ENCODE measurements at regions not wholly inside any gene's neighbourhood (a gene's known extent, or its start where the extent isn't known, plus 50 kb on each side); places are given as distances from the start of the nearest gene placed in this dataset.
A peak's percentile ranks its signal among the peaks of the same experiment; 100 is the strongest.
"Not testable (repeated sequence)": the region's sequence is repeated elsewhere in the genome, so short reads cannot be mapped to it uniquely, and the experiment has no call there.

DNA sequence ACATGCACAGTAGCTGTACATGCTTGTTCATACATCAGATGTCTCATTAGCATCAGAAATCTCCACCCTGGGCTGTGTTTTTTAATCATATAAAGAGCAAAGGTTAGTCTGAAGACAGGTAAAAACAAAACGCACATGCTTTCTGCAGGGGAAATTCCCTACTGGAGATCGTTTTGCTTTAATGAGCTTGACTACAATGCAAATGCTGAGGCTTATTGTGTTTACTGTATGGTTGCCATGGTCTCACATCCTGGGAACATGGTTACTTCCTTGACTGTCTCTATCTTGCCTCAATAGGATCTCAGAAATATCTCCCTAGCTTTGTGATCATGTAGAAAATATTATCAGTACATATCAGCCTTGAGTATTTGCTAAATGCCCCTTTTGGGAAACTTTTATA is 336.5 kb upstream of the TFPI start:
- no peaks in the 10 kb centered on the region for H3K36me3 ChIP-seq (ENCODE audit: low read depth, low read length)
- CTCF ChIA-PET: no interaction called here
- POLR2A ChIA-PET (ENCODE audit: unreplicated experiment): no interaction called here
- no peak overlapping the region for H3K9ac ChIP-seq (ENCODE audit: low read length)
- H3K9me3 ChIP-seq (ENCODE audit: low read length): no peaks in the 10 kb centered on the region
- no peaks in the 10 kb centered on the region for H3K27me3 ChIP-seq (ENCODE audit: low read length)
- H3K4me1 ChIP-seq (ENCODE audit: insufficient read depth, low read length): no peaks in the 10 kb centered on the region
- H3K79me2 ChIP-seq (ENCODE audit: low read length): no peaks in the 10 kb centered on the region
- DNase-seq (no peak), ATAC-seq (no peak)
- TF ChIP-seq CTCF (conservative IDR thresholded peaks at IDR 0.05; ENCODE audit: low read depth, low read length) (no peak), EZH2phosphoT487 (IDR thresholded peaks at IDR 0.05; ENCODE audit: borderline replicate concordance, low read length) (no peak), EZH2 (IDR thresholded peaks at IDR 0.05; ENCODE audit: low read length, unreplicated experiment) (no peak)
- H4K20me1 ChIP-seq (ENCODE audit: low read length): no peaks in the 10 kb centered on the region
- no peak overlapping the region for H3K4me3 ChIP-seq (ENCODE audit: low read length)
- H3K9me2 ChIP-seq (replicated peaks; ENCODE audit: low read length): no peaks in the 10 kb centered on the region
- intact Hi-C loops (cut with micrococcal nuclease): no loop called here
- no peak overlapping the region for H3K27ac ChIP-seq (ENCODE audit: low read length)
- H3K4me2 ChIP-seq (ENCODE audit: low read length): no peak overlapping the region
- BruUV-seq (replicated peaks): no TSS peak
- no peaks in the 10 kb centered on the region for H3F3A ChIP-seq (ENCODE audit: low read length, unreplicated experiment)
- no peak overlapping the region for H2AFZ ChIP-seq (ENCODE audit: low read length)

DNA sequence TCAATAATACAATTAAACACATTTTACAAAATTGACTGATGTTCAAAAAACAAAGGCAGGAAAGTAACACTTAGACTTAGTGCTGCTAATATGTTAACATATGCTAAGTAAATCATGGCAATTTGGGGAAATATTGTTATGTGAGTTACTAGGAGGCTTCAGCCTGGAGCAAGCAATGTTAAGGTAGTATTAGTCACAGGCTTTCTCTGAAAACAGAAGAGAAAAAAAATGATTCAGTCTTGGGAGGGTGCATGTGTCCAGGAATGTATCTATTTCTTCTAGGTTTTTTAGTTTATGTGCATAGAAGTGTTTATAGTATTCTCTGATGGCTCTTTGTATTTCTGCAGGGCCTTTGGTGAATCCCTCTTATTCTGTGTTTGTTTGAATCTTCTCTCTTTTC is 345.8 kb upstream of the TFPI start:
- no TSS peak for BruUV-seq (replicated peaks)
- CTCF ChIA-PET: no interaction called here
- peak; percentile 42 for ATAC-seq

DNA sequence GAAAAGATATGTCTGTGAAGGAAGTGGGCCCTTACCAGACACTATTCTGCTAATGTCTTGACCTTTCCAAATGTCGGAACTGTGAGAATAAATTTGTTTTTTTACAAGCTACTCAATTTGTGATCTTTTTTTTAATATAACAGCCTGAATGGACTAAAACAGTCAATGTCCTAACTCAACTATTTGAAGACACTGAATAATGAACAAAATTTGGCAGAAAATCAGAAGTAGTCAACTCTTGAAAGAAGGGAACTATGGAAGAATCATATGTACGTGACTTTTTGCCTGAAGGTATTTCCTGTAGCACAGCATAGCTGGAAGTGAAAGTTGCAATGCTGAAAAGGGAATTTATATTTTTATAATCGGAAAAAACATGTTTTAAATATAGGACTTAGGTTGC is 351.8 kb upstream of the TFPI start:
- CTCF ChIA-PET: no interaction called here
- H3K9me3 ChIP-seq (ENCODE audit: low read length): no peaks in the 10 kb centered on the region
- H3K27me3 ChIP-seq (ENCODE audit: low read length): no peaks in the 10 kb centered on the region

More for the DNA sequence above, 345.8 kb upstream of the TFPI start:
- Histone ChIP-seq H4K20me1 (ENCODE audit: low read length) (no peaks in the 10 kb centered on the region), H3K27me3 (ENCODE audit: low read length) (no peaks in the 10 kb centered on the region), H3F3A (ENCODE audit: low read length, unreplicated experiment) (no peaks in the 10 kb centered on the region), H3K9me3 (ENCODE audit: low read length) (no peaks in the 10 kb centered on the region), H3K9me2 (replicated peaks; ENCODE audit: low read length) (no peaks in the 10 kb centered on the region), H3K79me2 (ENCODE audit: low read length) (no peaks in the 10 kb centered on the region), H3K4me1 (ENCODE audit: insufficient read depth, low read length) (no peaks in the 10 kb centered on the region), H3K9ac (ENCODE audit: low read length) (no peak overlapping the region), H3K4me3 (ENCODE audit: low read length) (no peak overlapping the region), H2AFZ (ENCODE audit: low read length) (no peak overlapping the region), H3K36me3 (ENCODE audit: low read depth, low read length) (no peaks in the 10 kb centered on the region), H3K27ac (ENCODE audit: low read length) (no peak overlapping the region), H3K4me2 (ENCODE audit: low read length) (no peak overlapping the region)
- POLR2A ChIA-PET (ENCODE audit: unreplicated experiment): no interaction called here
- TF ChIP-seq CTCF (conservative IDR thresholded peaks at IDR 0.05; ENCODE audit: low read depth, low read length) (no peak), EZH2phosphoT487 (IDR thresholded peaks at IDR 0.05; ENCODE audit: borderline replicate concordance, low read length) (no peak), EZH2 (IDR thresholded peaks at IDR 0.05; ENCODE audit: low read length, unreplicated experiment) (no peak)
- no peak for DNase-seq
- intact Hi-C loops (cut with micrococcal nuclease): no loop called here

GRCh38 chr2:187910922-187911321 is 356.7 kb upstream of the TFPI start:
- H3F3A ChIP-seq (ENCODE audit: low read length, unreplicated experiment); H4K20me1 ChIP-seq (ENCODE audit: low read length); H3K27ac ChIP-seq (ENCODE audit: low read length); H3K9me3 ChIP-seq (ENCODE audit: low read length); H3K36me3 ChIP-seq (ENCODE audit: low read depth, low read length); intact Hi-C loops (cut with micrococcal nuclease); H3K4me2 ChIP-seq (ENCODE audit: low read length); H3K79me2 ChIP-seq (ENCODE audit: low read length); CTCF ChIA-PET; H3K9me2 ChIP-seq (replicated peaks; ENCODE audit: low read length); ATAC-seq; H3K9ac ChIP-seq (ENCODE audit: low read length); H3K4me3 ChIP-seq (ENCODE audit: low read length); H3K4me1 ChIP-seq (ENCODE audit: insufficient read depth, low read length); H2AFZ ChIP-seq (ENCODE audit: low read length); H3K27me3 ChIP-seq (ENCODE audit: low read length); BruUV-seq (replicated peaks); DNase-seq; POLR2A ChIA-PET (ENCODE audit: unreplicated experiment): not testable (repeated sequence)

More for the DNA sequence above, 351.8 kb upstream of the TFPI start:
- H3K36me3 ChIP-seq (ENCODE audit: low read depth, low read length): no peaks in the 10 kb centered on the region
- no peak overlapping the region for H3K4me3 ChIP-seq (ENCODE audit: low read length)
- H2AFZ ChIP-seq (ENCODE audit: low read length): no peak overlapping the region
- no peak for TF ChIP-seq EZH2phosphoT487 (IDR thresholded peaks at IDR 0.05; ENCODE audit: borderline replicate concordance, low read length)
- TF ChIP-seq EZH2 (IDR thresholded peaks at IDR 0.05; ENCODE audit: low read length, unreplicated experiment): no peak
- TF ChIP-seq CTCF (conservative IDR thresholded peaks at IDR 0.05; ENCODE audit: low read depth, low read length): no peak
- no peak overlapping the region for H3K4me2 ChIP-seq (ENCODE audit: low read length)
- no peaks in the 10 kb centered on the region for H3F3A ChIP-seq (ENCODE audit: low read length, unreplicated experiment)
- intact Hi-C loops (cut with micrococcal nuclease): no loop called here
- no peak for ATAC-seq
- no peaks in the 10 kb centered on the region for H3K9me2 ChIP-seq (replicated peaks; ENCODE audit: low read length)
- H3K4me1 ChIP-seq (ENCODE audit: insufficient read depth, low read length): no peaks in the 10 kb centered on the region
- no TSS peak for BruUV-seq (replicated peaks)
- no peak for DNase-seq
- POLR2A ChIA-PET (ENCODE audit: unreplicated experiment): no interaction called here
- no peaks in the 10 kb centered on the region for H3K79me2 ChIP-seq (ENCODE audit: low read length)
- no peak overlapping the region for H3K9ac ChIP-seq (ENCODE audit: low read length)
- no peaks in the 10 kb centered on the region for H4K20me1 ChIP-seq (ENCODE audit: low read length)
- H3K27ac ChIP-seq (ENCODE audit: low read length): no peak overlapping the region

All from PC-3 (cell line).